ENCODE measurements at regions not wholly inside any gene's neighbourhood (a gene's known extent, or its start where the extent isn't known, plus 50 kb on each side); places are given as distances from the start of the nearest gene placed in this dataset.

DNA sequence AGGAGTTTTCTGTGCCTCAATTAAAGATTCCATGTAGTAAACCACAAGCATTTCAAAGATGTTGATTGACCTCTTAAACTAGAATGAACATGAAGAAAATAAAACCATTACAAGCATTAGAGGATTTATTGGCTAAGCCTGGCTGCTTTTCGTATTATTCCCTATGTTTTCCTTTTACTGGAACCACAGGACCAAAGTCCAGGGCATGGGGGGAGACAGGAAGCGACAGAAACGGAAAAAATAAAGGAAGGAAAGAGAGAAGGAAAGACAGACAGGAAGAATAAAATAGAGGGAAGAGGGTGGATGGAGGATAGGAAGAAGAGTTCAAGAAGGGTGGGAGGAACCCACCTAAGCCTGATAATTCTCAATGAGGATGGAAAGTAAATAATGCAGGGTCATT lies 169.9 kb downstream of the SHQ1 start:
- Histone ChIP-seq H3K27ac (ENCODE audit: low read depth, low read length, severe bottlenecking) (no peak overlapping the region), H3K36me3 (ENCODE audit: control insufficient read depth, insufficient read depth, low read length) (no peaks in the 10 kb centered on the region), H3K4me1 (ENCODE audit: control insufficient read depth, insufficient read depth, low read length, poor library complexity, severe bottlenecking) (no peaks in the 10 kb centered on the region), H3K9me3 (ENCODE audit: control insufficient read depth, low read length) (no peaks in the 10 kb centered on the region), H3K4me3 (ENCODE audit: extremely low read depth, insufficient read depth, low read length, poor library complexity, severe bottlenecking) (no peak overlapping the region)
- 91 to 100% methylated on average over 2 of the region's 3 CpGs for WGBS, 2 experiments (ENCODE audit: insufficient coverage in 2 of 2)

GRCh38 chr3:72675243-72675642 lies 173.0 kb downstream of the SHQ1 start:
- H3K27ac ChIP-seq (ENCODE audit: low read depth, low read length, severe bottlenecking): no peak overlapping the region

DNA sequence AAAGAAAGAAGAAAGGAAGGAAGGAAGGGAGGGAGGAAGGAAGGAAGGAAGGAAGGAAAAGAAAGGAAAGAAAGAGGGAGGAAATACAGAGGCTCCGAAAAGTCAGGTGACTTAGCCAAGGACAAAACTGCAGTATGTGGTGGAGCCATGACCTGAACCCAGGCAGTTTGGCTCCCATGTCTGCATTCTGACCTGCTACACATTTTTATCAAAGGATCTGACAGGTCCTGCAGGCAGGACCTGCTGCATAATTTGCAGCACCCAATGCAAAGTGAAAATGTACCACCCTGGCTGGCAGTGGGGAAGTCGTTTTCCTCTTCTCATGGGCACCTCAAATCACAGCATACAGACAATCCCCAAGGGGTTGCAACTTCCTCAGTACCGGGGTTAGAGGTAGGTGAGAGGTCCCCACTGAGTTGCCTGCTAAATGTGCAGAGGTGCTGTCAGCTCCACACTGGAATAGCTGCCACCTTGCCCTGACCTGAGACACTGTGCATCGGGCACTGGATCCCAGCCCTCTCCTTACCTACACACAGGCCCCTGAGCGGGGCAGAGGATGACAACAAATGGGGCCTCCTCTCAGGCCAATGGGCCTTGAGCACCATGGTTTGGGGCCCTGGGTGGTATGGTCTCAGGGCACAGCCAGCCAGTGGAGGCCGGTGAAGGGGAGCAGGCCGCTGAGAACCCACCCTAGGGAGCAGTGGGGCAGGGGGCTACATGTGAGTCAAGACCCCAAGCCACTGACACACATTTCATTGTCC lies 175.1 kb downstream of the SHQ1 start:
- Histone ChIP-seq H3K4me1 (ENCODE audit: control insufficient read depth, insufficient read depth, low read length, poor library complexity, severe bottlenecking) (no peaks in the 10 kb centered on the region), H3K27ac (ENCODE audit: low read depth, low read length, severe bottlenecking) (no peak overlapping the region), H3K36me3 (ENCODE audit: control insufficient read depth, insufficient read depth, low read length) (no peaks in the 10 kb centered on the region), H3K9me3 (ENCODE audit: control insufficient read depth, low read length) (no peaks in the 10 kb centered on the region), H3K4me3 (ENCODE audit: extremely low read depth, insufficient read depth, low read length, poor library complexity, severe bottlenecking) (no peak overlapping the region)
- 91 to 94% methylated on average over 5 to 6 of the region's 7 CpGs for WGBS, 2 experiments (ENCODE audit: insufficient coverage in 2 of 2)

More at GRCh38 chr3:72675243-72675642, 173.0 kb downstream of the SHQ1 start:
- no peaks in the 10 kb centered on the region for H3K36me3 ChIP-seq (ENCODE audit: control insufficient read depth, insufficient read depth, low read length)
- no peaks in the 10 kb centered on the region for H3K4me1 ChIP-seq (ENCODE audit: control insufficient read depth, insufficient read depth, low read length, poor library complexity, severe bottlenecking)
- H3K4me3 ChIP-seq (ENCODE audit: extremely low read depth, insufficient read depth, low read length, poor library complexity, severe bottlenecking): no peak overlapping the region
- H3K9me3 ChIP-seq (ENCODE audit: control insufficient read depth, low read length): no peaks in the 10 kb centered on the region
- 100% methylated on average over 1 of the region's 1 CpG; no CpG with 5 or more reads in 1 of the 2 experiments for WGBS, 2 experiments (ENCODE audit: insufficient coverage in 2 of 2)

GRCh38 chr3:72669224-72669623 lies 179.0 kb downstream of the SHQ1 start:
- WGBS, 2 experiments (ENCODE audit: insufficient coverage in 2 of 2): 71 to 88% methylated on average over 1 of the region's 2 CpGs
- no peak overlapping the region for H3K4me3 ChIP-seq (ENCODE audit: extremely low read depth, insufficient read depth, low read length, poor library complexity, severe bottlenecking)
- no peaks in the 10 kb centered on the region for H3K9me3 ChIP-seq (ENCODE audit: control insufficient read depth, low read length)
- no peaks in the 10 kb centered on the region for H3K36me3 ChIP-seq (ENCODE audit: control insufficient read depth, insufficient read depth, low read length)
- H3K4me1 ChIP-seq (ENCODE audit: control insufficient read depth, insufficient read depth, low read length, poor library complexity, severe bottlenecking): no peaks in the 10 kb centered on the region
- H3K27ac ChIP-seq (ENCODE audit: low read depth, low read length, severe bottlenecking): no peak overlapping the region

GRCh38 chr3:72666447-72666755 lies 181.8 kb downstream of the SHQ1 start:
- H3K36me3 ChIP-seq (ENCODE audit: control insufficient read depth, insufficient read depth, low read length): no peaks in the 10 kb centered on the region
- no peak overlapping the region for H3K27ac ChIP-seq (ENCODE audit: low read depth, low read length, severe bottlenecking)
- H3K4me1 ChIP-seq (ENCODE audit: control insufficient read depth, insufficient read depth, low read length, poor library complexity, severe bottlenecking): no peaks in the 10 kb centered on the region
- H3K4me3 ChIP-seq (ENCODE audit: extremely low read depth, insufficient read depth, low read length, poor library complexity, severe bottlenecking): no peak overlapping the region
- WGBS, 2 experiments (ENCODE audit: insufficient coverage in 2 of 2): 64 to 71% methylated on average over 1 to 2 of the region's 3 CpGs
- no peaks in the 10 kb centered on the region for H3K9me3 ChIP-seq (ENCODE audit: control insufficient read depth, low read length)

DNA sequence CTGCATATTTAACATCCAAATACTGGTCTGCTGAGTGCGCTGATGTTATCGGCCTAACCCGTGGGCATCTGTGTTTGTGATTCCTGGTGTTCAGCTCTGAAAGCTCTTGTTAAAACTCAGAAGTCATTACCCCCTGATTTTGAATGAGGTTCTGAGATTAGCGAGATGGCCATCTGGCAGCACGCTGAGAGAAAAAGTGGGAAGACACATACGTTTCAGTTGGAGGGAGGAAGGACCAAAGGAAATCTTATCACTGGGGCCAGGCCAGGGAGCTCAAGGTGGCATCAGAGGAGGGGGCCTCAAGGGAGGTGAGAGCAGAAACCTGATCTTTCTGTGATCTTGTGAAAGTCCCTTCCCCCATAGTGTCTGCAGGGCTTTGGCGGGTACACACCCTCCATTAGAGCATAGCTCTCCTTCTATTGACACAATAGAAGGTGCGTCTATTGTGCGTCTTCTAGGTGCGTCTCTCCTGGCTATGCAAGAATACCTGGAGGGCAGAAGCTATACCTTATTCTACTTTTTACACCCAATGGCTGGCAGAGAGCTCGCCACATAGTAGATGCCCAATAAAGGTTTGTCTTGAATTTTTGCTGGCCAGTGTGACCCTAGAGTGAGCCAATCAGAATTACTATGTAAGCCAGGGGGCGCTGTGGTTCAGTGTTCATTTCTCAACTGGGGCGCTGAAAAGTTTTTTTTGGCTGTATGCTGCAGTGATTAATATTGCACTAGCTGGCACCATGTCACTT lies 182.4 kb downstream of the SHQ1 start:
- Histone ChIP-seq H3K27ac (ENCODE audit: low read depth, low read length, severe bottlenecking) (no peak overlapping the region), H3K4me1 (ENCODE audit: control insufficient read depth, insufficient read depth, low read length, poor library complexity, severe bottlenecking) (no peaks in the 10 kb centered on the region), H3K4me3 (ENCODE audit: extremely low read depth, insufficient read depth, low read length, poor library complexity, severe bottlenecking) (no peak overlapping the region), H3K9me3 (ENCODE audit: control insufficient read depth, low read length) (no peaks in the 10 kb centered on the region), H3K36me3 (ENCODE audit: control insufficient read depth, insufficient read depth, low read length) (no peaks in the 10 kb centered on the region)
- 72 to 79% methylated on average over 13 of the region's 13 CpGs for WGBS, 2 experiments (ENCODE audit: insufficient coverage in 2 of 2)

DNA sequence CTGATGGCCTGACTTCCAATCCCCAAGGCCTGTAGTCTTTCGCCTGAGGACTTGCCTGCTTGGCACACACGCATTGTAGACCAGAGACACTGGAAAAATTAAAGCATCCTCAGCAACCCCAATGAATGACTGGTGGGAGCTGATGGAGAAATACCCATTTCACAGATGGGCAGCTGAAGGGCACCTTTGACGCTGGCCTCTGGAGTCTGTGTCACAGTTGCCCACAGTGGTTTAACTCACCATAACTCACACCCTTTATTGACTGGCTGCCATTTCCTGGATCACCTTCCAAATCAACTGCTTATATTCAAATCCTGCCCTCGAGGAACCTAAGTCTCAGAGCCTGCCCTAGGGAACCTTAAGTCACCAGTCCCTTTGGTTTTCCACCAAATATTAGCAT lies 183.1 kb downstream of the SHQ1 start:
- 100% methylated on average over 4 of the region's 4 CpGs for WGBS, 2 experiments (ENCODE audit: insufficient coverage in 2 of 2)
- H3K27ac ChIP-seq (ENCODE audit: low read depth, low read length, severe bottlenecking): no peak overlapping the region
- H3K4me3 ChIP-seq (ENCODE audit: extremely low read depth, insufficient read depth, low read length, poor library complexity, severe bottlenecking): no peak overlapping the region
- H3K36me3 ChIP-seq (ENCODE audit: control insufficient read depth, insufficient read depth, low read length): no peaks in the 10 kb centered on the region
- no peaks in the 10 kb centered on the region for H3K4me1 ChIP-seq (ENCODE audit: control insufficient read depth, insufficient read depth, low read length, poor library complexity, severe bottlenecking)
- H3K9me3 ChIP-seq (ENCODE audit: control insufficient read depth, low read length): no peaks in the 10 kb centered on the region

- Histone ChIP-seq H3K4me3 (ENCODE audit: extremely low read depth, insufficient read depth, low read length, poor library complexity, severe bottlenecking) (no peak overlapping the region), H3K9me3 (ENCODE audit: control insufficient read depth, low read length) (no peaks in the 10 kb centered on the region), H3K36me3 (ENCODE audit: control insufficient read depth, insufficient read depth, low read length) (no peaks in the 10 kb centered on the region), H3K27ac (ENCODE audit: low read depth, low read length, severe bottlenecking) (no peak overlapping the region), H3K4me1 (ENCODE audit: control insufficient read depth, insufficient read depth, low read length, poor library complexity, severe bottlenecking) (no peaks in the 10 kb centered on the region)
- WGBS, 2 experiments (ENCODE audit: insufficient coverage in 2 of 2): 100% methylated on average over 2 of the region's 3 CpGs
Observed at GRCh38 chr3:72664184-72664975, 183.9 kb downstream of the SHQ1 start.

DNA sequence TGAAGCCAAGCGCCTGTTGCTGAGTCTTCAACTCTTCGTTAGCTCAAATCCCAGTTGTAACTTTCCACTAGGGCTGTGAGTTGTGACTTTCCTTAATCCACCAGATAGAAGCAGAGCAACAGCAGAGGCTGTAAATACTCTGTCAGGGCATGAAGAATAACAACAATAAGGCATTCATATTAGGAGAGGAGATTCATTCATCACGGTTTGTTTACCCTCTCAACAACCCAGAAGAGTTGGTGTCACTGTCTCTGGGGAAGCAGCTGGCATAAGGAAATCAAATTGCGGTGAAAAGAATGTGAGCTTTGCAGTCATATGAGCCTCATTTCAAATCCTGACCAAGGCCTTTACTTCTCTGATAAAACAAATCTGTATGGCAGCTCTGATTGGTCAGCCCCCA lies 184.8 kb downstream of the SHQ1 start:
- H3K4me3 ChIP-seq (ENCODE audit: extremely low read depth, insufficient read depth, low read length, poor library complexity, severe bottlenecking): no peak overlapping the region
- no peaks in the 10 kb centered on the region for H3K9me3 ChIP-seq (ENCODE audit: control insufficient read depth, low read length)
- H3K36me3 ChIP-seq (ENCODE audit: control insufficient read depth, insufficient read depth, low read length): no peaks in the 10 kb centered on the region
- 93 to 94% methylated on average over 2 to 4 of the region's 4 CpGs for WGBS, 2 experiments (ENCODE audit: insufficient coverage in 2 of 2)
- H3K27ac ChIP-seq (ENCODE audit: low read depth, low read length, severe bottlenecking): no peak overlapping the region
- no peaks in the 10 kb centered on the region for H3K4me1 ChIP-seq (ENCODE audit: control insufficient read depth, insufficient read depth, low read length, poor library complexity, severe bottlenecking)

- Histone ChIP-seq H3K4me1 (ENCODE audit: control insufficient read depth, insufficient read depth, low read length, poor library complexity, severe bottlenecking) (no peaks in the 10 kb centered on the region), H3K9me3 (ENCODE audit: control insufficient read depth, low read length) (no peaks in the 10 kb centered on the region), H3K4me3 (ENCODE audit: extremely low read depth, insufficient read depth, low read length, poor library complexity, severe bottlenecking) (no peak overlapping the region), H3K36me3 (ENCODE audit: control insufficient read depth, insufficient read depth, low read length) (no peaks in the 10 kb centered on the region), H3K27ac (ENCODE audit: low read depth, low read length, severe bottlenecking) (no peak overlapping the region)
- 83 to 100% methylated on average over 1 to 2 of the region's 2 CpGs for WGBS, 2 experiments (ENCODE audit: insufficient coverage in 2 of 2)
Observed at GRCh38 chr3:72661115-72661457, 187.2 kb downstream of the SHQ1 start.
